OCI-LY1 (cell line): ENCODE measurements at regions not wholly inside any gene's neighbourhood (a gene's known extent, or its start where the extent isn't known, plus 50 kb on each side); places are given as distances from the start of the nearest gene placed in this dataset.

Experiments
- H2AFZ ChIP-seq: fragments of 200-600 bp; sonication (generic), shearing (Covaris generic); 2 replicates; pipeline ENCODE4 v1.6.0; 2014; ENCODE audit warnings: antibody characterized with exemption, mild to moderate bottlenecking, low read length
- H3F3A ChIP-seq: fragments of 200-600 bp; sonication (generic), shearing (Covaris generic); 2 replicates; pipeline ENCODE4 v1.6.0; 2014; ENCODE audit warnings: mild to moderate bottlenecking, antibody characterized with exemption, low read length, moderate library complexity; ENCODE audit not compliant: insufficient read depth
- H3K27ac ChIP-seq: fragments of 200-600 bp; sonication (generic); 2 replicates; pipeline ENCODE4 v1.5.1; 2014; ENCODE audit warnings: low read length, mixed run types, mild to moderate bottlenecking, low read depth; ENCODE audit not compliant: poor library complexity, severe bottlenecking
- H3K27me3 ChIP-seq: fragments of 200-600 bp; sonication (generic); 2 replicates; pipeline ENCODE4 v1.6.0; 2014; ENCODE audit warnings: antibody characterized with exemption, mild to moderate bottlenecking, low read length, moderate library complexity; ENCODE audit not compliant: insufficient read depth
- H3K36me3 ChIP-seq: fragments of 200-600 bp; sonication (generic); 2 replicates; pipeline ENCODE4 v1.6.1; 2014; ENCODE audit warnings: mild to moderate bottlenecking, antibody characterized with exemption, low read length, moderate library complexity, mixed read lengths; ENCODE audit not compliant: insufficient read depth
- H3K4me1 ChIP-seq: fragments of 200-600 bp; sonication (generic); 2 replicates; pipeline ENCODE4 v1.5.1; 2014; ENCODE audit warnings: mild to moderate bottlenecking, low read length, moderate library complexity; ENCODE audit not compliant: insufficient read depth, severe bottlenecking
- H3K4me2 ChIP-seq: fragments of 200-600 bp; sonication (generic), shearing (Covaris generic); 2 replicates; pipeline ENCODE4 v1.6.1; 2014; ENCODE audit warnings: low read length
- H3K4me3 ChIP-seq: fragments of 200-600 bp; sonication (generic); 2 replicates; pipeline ENCODE4 v1.5.1; 2014; ENCODE audit warnings: low read length, low read depth, mild to moderate bottlenecking, mixed read lengths; ENCODE audit not compliant: poor library complexity, severe bottlenecking
- H3K79me2 ChIP-seq: fragments of 200-600 bp; shearing (Covaris generic); 2 replicates; pipeline ENCODE4 v1.6.1; 2016; ENCODE audit warnings: mixed run types, low read length, mixed read lengths; ENCODE audit not compliant: insufficient read depth
- H3K9ac ChIP-seq: fragments of 200-600 bp; sonication (generic), shearing (Covaris generic); 2 replicates; pipeline ENCODE4 v1.6.1; 2014; ENCODE audit warnings: mild to moderate bottlenecking, low read length, mixed read lengths
- H3K9me2 ChIP-seq: fragments of 200-600 bp; sonication (generic), shearing (Covaris generic); 2 replicates; pipeline ENCODE4 v1.6.1; 2014; ENCODE audit warnings: low read depth, mild to moderate bottlenecking, low read length, mixed read lengths
- H3K9me3 ChIP-seq: fragments of 200-600 bp; shearing (Covaris generic); 2 replicates; pipeline ENCODE4 v1.6.1; 2014; ENCODE audit warnings: low read length, mixed read lengths
- H4K20me1 ChIP-seq: fragments of 200-600 bp; sonication (generic), shearing (Covaris generic); 2 replicates; pipeline ENCODE4 v1.6.0; 2016; ENCODE audit warnings: mild to moderate bottlenecking, low read length; ENCODE audit not compliant: insufficient read depth
- EZH2 ChIP-seq: fragments of 200-600 bp; sonication (generic), shearing (Covaris generic); IDR thresholded peaks from 2 replicates; pipeline ENCODE4 v1.8.0; 2017; ENCODE audit warnings: borderline replicate concordance, mixed run types, mild to moderate bottlenecking, antibody characterized with exemption, low read length, moderate library complexity, mixed read lengths
- TF ChIP-seq, protein P1 (sequence below): fragments of 200-600 bp; sonication (generic), shearing (Covaris generic); IDR thresholded peaks from 2 replicates; pipeline ENCODE4 v1.5.1; 2017; ENCODE audit warnings: mild to moderate bottlenecking, antibody characterized with exemption, low read length, moderate library complexity, mixed read lengths

GRCh38 chr9:101881508-101881907 is 143.1 kb upstream of the GRIN3A start:
- H3K9ac ChIP-seq = no peak overlapping the region
- H3K27me3 ChIP-seq = no peaks in the 10 kb centered on the region
- H4K20me1 ChIP-seq = no peaks in the 10 kb centered on the region
- H3K36me3 ChIP-seq = no peaks in the 10 kb centered on the region
- no peak overlapping the region for H3K27ac ChIP-seq
- no peaks in the 10 kb centered on the region for H3K9me2 ChIP-seq
- TF ChIP-seq EZH2 = no peak
- TF ChIP-seq, protein P1, sequence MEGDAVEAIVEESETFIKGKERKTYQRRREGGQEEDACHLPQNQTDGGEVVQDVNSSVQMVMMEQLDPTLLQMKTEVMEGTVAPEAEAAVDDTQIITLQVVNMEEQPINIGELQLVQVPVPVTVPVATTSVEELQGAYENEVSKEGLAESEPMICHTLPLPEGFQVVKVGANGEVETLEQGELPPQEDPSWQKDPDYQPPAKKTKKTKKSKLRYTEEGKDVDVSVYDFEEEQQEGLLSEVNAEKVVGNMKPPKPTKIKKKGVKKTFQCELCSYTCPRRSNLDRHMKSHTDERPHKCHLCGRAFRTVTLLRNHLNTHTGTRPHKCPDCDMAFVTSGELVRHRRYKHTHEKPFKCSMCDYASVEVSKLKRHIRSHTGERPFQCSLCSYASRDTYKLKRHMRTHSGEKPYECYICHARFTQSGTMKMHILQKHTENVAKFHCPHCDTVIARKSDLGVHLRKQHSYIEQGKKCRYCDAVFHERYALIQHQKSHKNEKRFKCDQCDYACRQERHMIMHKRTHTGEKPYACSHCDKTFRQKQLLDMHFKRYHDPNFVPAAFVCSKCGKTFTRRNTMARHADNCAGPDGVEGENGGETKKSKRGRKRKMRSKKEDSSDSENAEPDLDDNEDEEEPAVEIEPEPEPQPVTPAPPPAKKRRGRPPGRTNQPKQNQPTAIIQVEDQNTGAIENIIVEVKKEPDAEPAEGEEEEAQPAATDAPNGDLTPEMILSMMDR = no peak
- no peaks in the 10 kb centered on the region for H3K79me2 ChIP-seq
- no peak overlapping the region for H3K4me3 ChIP-seq
- no peak overlapping the region for H3K4me2 ChIP-seq
- no peak overlapping the region for H2AFZ ChIP-seq
- no peaks in the 10 kb centered on the region for H3F3A ChIP-seq
- H3K9me3 ChIP-seq = no peaks in the 10 kb centered on the region
- H3K4me1 ChIP-seq = no peaks in the 10 kb centered on the region

- no peak overlapping the region for H2AFZ ChIP-seq
- no peaks in the 10 kb centered on the region for H3K27me3 ChIP-seq
- no peak overlapping the region for H3K9ac ChIP-seq
- H3K27ac ChIP-seq = no peak overlapping the region
- H3K79me2 ChIP-seq = no peaks in the 10 kb centered on the region
- no peaks in the 10 kb centered on the region for H3K36me3 ChIP-seq
- no peak overlapping the region for H3K4me3 ChIP-seq
- no peaks in the 10 kb centered on the region for H4K20me1 ChIP-seq
- no peaks in the 10 kb centered on the region for H3K9me2 ChIP-seq
- no peak overlapping the region for H3K4me2 ChIP-seq
- H3K4me1 ChIP-seq = no peaks in the 10 kb centered on the region
- H3F3A ChIP-seq = no peaks in the 10 kb centered on the region
- no peaks in the 10 kb centered on the region for H3K9me3 ChIP-seq
- TF ChIP-seq, protein P1 = no peak
- no peak for TF ChIP-seq EZH2
Observed at GRCh38 chr9:101880846-101881245, 142.4 kb upstream of the GRIN3A start.

- no peak overlapping the region for H3K9ac ChIP-seq
- no peak overlapping the region for H3K4me2 ChIP-seq
- H3K9me3 ChIP-seq = no peaks in the 10 kb centered on the region
- no peak overlapping the region for H3K4me3 ChIP-seq
- no peaks in the 10 kb centered on the region for H3F3A ChIP-seq
- no peaks in the 10 kb centered on the region for H3K36me3 ChIP-seq
- no peak overlapping the region for H2AFZ ChIP-seq
- no peak overlapping the region for H3K27ac ChIP-seq
- H3K79me2 ChIP-seq = no peaks in the 10 kb centered on the region
- no peaks in the 10 kb centered on the region for H4K20me1 ChIP-seq
- no peaks in the 10 kb centered on the region for H3K27me3 ChIP-seq
- no peaks in the 10 kb centered on the region for H3K4me1 ChIP-seq
- TF ChIP-seq, protein P1 = no peak
- no peak for TF ChIP-seq EZH2
- H3K9me2 ChIP-seq = no peaks in the 10 kb centered on the region
Observed at GRCh38 chr9:101878734-101879133, 140.3 kb upstream of the GRIN3A start.
